NB4 (cell line): ENCODE measurements at regions not wholly inside any gene's neighbourhood (a gene's known extent, or its start where the extent isn't known, plus 50 kb on each side); places are given as distances from the start of the nearest gene placed in this dataset.

Experiments
- CTCF ChIP-seq: IDR thresholded peaks from one replicate; pipeline ENCODE4 v1.5.1; 2012; ENCODE audit warnings: low read depth, low read length
- MAX ChIP-seq: IDR thresholded peaks from 2 replicates; pipeline ENCODE4 v1.6.1; 2011; ENCODE audit warnings: low read depth, low read length
- MYC ChIP-seq: IDR thresholded peaks from 2 replicates; pipeline ENCODE4 v1.6.1; 2011; ENCODE audit warnings: low read depth, low read length
- POLR2A ChIP-seq: IDR thresholded peaks from 2 replicates; pipeline ENCODE4 v1.6.1; 2011; ENCODE audit warnings: mild to moderate bottlenecking; ENCODE audit not compliant: insufficient read length; ENCODE audit errors: extremely low read depth

GRCh38 chrX:1741816-1742394 lies 127.0 kb downstream of the ASMT start:
- TF ChIP-seq CTCF, result no peak
- no peak for TF ChIP-seq MYC
- no peak for TF ChIP-seq MAX
- no peak for TF ChIP-seq POLR2A
